SK-N-MC (cell line): ENCODE measurements at regions not wholly inside any gene's neighbourhood (a gene's known extent, or its start where the extent isn't known, plus 50 kb on each side); places are given as distances from the start of the nearest gene placed in this dataset.

Experiments used
- EZH2 ChIP-seq: fragments of 200-600 bp; sonication (generic); IDR thresholded peaks from one replicate; pipeline ENCODE4 v1.6.1; 2017; ENCODE audit warnings: antibody characterized with exemption
- POLR2AphosphoS5 ChIP-seq: IDR thresholded peaks from 2 replicates; pipeline ENCODE4 v1.6.1; 2012; ENCODE audit warnings: mild to moderate bottlenecking, low read depth, low read length, borderline replicate concordance

DNA sequence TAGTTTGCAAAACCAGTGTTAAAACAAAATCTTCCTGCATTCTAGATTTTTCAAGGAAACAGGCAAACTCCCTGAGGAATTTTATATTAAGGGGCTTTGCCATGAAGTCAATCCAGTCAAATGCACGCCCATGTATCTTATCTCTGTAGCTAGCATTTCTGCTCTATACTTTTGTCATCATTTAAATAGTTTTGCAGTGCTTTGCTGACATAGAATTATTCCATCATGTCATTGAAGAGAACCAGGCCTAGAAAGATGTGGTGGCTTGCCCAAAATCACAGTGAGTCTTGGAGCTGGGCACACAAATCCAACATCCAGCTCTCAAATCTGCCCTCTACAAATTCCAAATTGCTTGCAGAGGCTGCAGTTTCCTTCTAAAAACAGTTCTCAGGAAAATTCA, 66.7 kb upstream of the LNX1 start:
- TF ChIP-seq EZH2 (no peak), POLR2AphosphoS5 (no peak)
